ENCODE measurements at regions not wholly inside any gene's neighbourhood (a gene's known extent, or its start where the extent isn't known, plus 50 kb on each side); places are given as distances from the start of the nearest gene placed in this dataset.

DNA sequence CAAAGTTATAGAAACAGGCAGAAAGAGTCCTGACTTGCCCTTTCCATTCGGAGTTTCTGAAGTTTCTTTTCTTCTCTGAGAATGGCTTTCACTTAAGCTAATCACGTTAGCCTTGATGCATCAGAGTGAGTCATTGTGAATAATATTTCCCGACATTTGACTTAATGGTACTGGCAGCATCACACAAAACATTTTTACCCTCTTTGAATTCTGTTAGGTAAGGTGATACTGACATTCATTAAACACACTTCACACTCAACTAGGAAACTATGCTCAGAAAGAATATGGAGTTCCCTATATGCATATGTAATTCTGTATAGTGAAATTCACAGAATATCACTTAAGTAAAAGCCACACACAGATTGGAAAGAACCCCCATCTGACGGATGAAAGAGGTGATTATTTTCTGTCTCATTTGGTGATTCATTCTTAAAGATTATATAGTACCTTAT lies 120.8 kb upstream of the ARHGAP20 start:
- no peak for TF ChIP-seq POLR2AphosphoS5 (IDR thresholded peaks at IDR 0.05; ENCODE audit: low read depth, low read length)
- TF ChIP-seq, protein P1, sequence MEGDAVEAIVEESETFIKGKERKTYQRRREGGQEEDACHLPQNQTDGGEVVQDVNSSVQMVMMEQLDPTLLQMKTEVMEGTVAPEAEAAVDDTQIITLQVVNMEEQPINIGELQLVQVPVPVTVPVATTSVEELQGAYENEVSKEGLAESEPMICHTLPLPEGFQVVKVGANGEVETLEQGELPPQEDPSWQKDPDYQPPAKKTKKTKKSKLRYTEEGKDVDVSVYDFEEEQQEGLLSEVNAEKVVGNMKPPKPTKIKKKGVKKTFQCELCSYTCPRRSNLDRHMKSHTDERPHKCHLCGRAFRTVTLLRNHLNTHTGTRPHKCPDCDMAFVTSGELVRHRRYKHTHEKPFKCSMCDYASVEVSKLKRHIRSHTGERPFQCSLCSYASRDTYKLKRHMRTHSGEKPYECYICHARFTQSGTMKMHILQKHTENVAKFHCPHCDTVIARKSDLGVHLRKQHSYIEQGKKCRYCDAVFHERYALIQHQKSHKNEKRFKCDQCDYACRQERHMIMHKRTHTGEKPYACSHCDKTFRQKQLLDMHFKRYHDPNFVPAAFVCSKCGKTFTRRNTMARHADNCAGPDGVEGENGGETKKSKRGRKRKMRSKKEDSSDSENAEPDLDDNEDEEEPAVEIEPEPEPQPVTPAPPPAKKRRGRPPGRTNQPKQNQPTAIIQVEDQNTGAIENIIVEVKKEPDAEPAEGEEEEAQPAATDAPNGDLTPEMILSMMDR (IDR thresholded peaks at IDR 0.05), result no peak
- TF ChIP-seq TCF7L2 (IDR thresholded peaks at IDR 0.05; ENCODE audit: low read depth, low read length), result no peak
- TF ChIP-seq, protein P2, sequence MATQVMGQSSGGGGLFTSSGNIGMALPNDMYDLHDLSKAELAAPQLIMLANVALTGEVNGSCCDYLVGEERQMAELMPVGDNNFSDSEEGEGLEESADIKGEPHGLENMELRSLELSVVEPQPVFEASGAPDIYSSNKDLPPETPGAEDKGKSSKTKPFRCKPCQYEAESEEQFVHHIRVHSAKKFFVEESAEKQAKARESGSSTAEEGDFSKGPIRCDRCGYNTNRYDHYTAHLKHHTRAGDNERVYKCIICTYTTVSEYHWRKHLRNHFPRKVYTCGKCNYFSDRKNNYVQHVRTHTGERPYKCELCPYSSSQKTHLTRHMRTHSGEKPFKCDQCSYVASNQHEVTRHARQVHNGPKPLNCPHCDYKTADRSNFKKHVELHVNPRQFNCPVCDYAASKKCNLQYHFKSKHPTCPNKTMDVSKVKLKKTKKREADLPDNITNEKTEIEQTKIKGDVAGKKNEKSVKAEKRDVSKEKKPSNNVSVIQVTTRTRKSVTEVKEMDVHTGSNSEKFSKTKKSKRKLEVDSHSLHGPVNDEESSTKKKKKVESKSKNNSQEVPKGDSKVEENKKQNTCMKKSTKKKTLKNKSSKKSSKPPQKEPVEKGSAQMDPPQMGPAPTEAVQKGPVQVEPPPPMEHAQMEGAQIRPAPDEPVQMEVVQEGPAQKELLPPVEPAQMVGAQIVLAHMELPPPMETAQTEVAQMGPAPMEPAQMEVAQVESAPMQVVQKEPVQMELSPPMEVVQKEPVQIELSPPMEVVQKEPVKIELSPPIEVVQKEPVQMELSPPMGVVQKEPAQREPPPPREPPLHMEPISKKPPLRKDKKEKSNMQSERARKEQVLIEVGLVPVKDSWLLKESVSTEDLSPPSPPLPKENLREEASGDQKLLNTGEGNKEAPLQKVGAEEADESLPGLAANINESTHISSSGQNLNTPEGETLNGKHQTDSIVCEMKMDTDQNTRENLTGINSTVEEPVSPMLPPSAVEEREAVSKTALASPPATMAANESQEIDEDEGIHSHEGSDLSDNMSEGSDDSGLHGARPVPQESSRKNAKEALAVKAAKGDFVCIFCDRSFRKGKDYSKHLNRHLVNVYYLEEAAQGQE (IDR thresholded peaks at IDR 0.05; ENCODE audit: insufficient read depth in 1 of 2, low read depth in 2 of 2, low read length in 1 of 2), result no peak
